ENCODE measurements at regions not wholly inside any gene's neighbourhood (a gene's known extent, or its start where the extent isn't known, plus 50 kb on each side); places are given as distances from the start of the nearest gene placed in this dataset.

- no peak for DNase-seq
These were observed 60.0 kb downstream of the NRN1 start for GRCh38 chr6:5946701-5947100.

GRCh38 chr6:5946181-5946580, 60.5 kb downstream of the NRN1 start:
- DNase-seq = no peak

- no peak for DNase-seq
These were observed 63.1 kb downstream of the NRN1 start for GRCh38 chr6:5943591-5943990.

GRCh38 chr6:5942591-5942990, 64.1 kb downstream of the NRN1 start:
- DNase-seq = no peak

GRCh38 chr6:5941188-5941587, 65.5 kb downstream of the NRN1 start:
- no peak for DNase-seq

GRCh38 chr6:5938934-5939333, 67.8 kb downstream of the NRN1 start:
- no peak for DNase-seq

GRCh38 chr6:5937936-5938706, 68.6 kb downstream of the NRN1 start:
- DNase-seq = no peak

GRCh38 chr6:5937169-5937909, 69.4 kb downstream of the NRN1 start:
- no peak for DNase-seq

GRCh38 chr6:5936631-5937030, 70.1 kb downstream of the NRN1 start:
- no peak for DNase-seq

- DNase-seq = no peak
These were observed 70.6 kb downstream of the NRN1 start for GRCh38 chr6:5936140-5936539.

- DNase-seq = no peak
These were observed 75.8 kb downstream of the NRN1 start for GRCh38 chr6:5930968-5931367.

- no peak for DNase-seq
These were observed 76.5 kb downstream of the NRN1 start for GRCh38 chr6:5930143-5930770.

- DNase-seq = no peak
These were observed 82.9 kb downstream of the NRN1 start for GRCh38 chr6:5923840-5924239.

GRCh38 chr6:5922230-5922629, 84.5 kb downstream of the NRN1 start:
- DNase-seq = no peak

GRCh38 chr6:5909721-5910120, 97.0 kb downstream of the NRN1 start:
- DNase-seq = no peak

- DNase-seq = no peak
These were observed 99.9 kb downstream of the NRN1 start for GRCh38 chr6:5906842-5907241.

GRCh38 chr6:5906340-5906670, 100.4 kb downstream of the NRN1 start:
- DNase-seq = no peak

GRCh38 chr6:5905431-5906339, 101.0 kb downstream of the NRN1 start:
- DNase-seq = no peak

- DNase-seq = no peak
These were observed 102.2 kb downstream of the NRN1 start for GRCh38 chr6:5904532-5904931.

- DNase-seq = no peak
These were observed 107.3 kb downstream of the NRN1 start for GRCh38 chr6:5899216-5900045.

- DNase-seq = no peak
These were observed 108.2 kb downstream of the NRN1 start for GRCh38 chr6:5898563-5898962.

- no peak for DNase-seq
These were observed 108.6 kb downstream of the NRN1 start for GRCh38 chr6:5898102-5898501.
